Ascending aorta (tissue), 2 donors: ENCODE measurements at regions not wholly inside any gene's neighbourhood (a gene's known extent, or its start where the extent isn't known, plus 50 kb on each side); places are given as distances from the start of the nearest gene placed in this dataset.
"Not testable (repeated sequence)": the region's sequence is repeated elsewhere in the genome, so short reads cannot be mapped to it uniquely, and the experiment has no call there.

Experiments used
- DNase-seq, 2 donors: peaks; one replicate each; pipeline ENCODE4 v3.0.0-alpha.2; 2019; ENCODE audit warnings: low spot score in 2 of 2
- H3K27ac ChIP-seq, 2 donors: fragments of 200-600 bp; sonication (generic); one replicate each; pipeline ENCODE4 v1.5.1; 2016 to 2017; ENCODE audit warnings: mild to moderate bottlenecking in 1 of 2
- H3K27me3 ChIP-seq: fragments of 200-600 bp; sonication (generic); one replicate; pipeline ENCODE4 v1.5.1; 2017
- H3K36me3 ChIP-seq, 2 donors: fragments of 200-600 bp; sonication (generic); one replicate each; pipeline ENCODE4 v1.5.1; 2016
- H3K4me1 ChIP-seq, 2 donors: fragments of 200-600 bp; sonication (generic); one replicate each; pipeline ENCODE4 v1.5.1; 2016 to 2017; ENCODE audit warnings: mild to moderate bottlenecking in 1 of 2
- H3K4me3 ChIP-seq, 2 donors: fragments of 200-600 bp; sonication (generic); one replicate each; pipeline ENCODE4 v1.5.1; 2016 to 2017; ENCODE audit warnings: mild to moderate bottlenecking in 1 of 2
- H3K9me3 ChIP-seq, 2 donors: fragments of 200-600 bp; sonication (generic); one replicate each; pipeline ENCODE4 v1.5.1; 2016
- CTCF ChIP-seq, 3 experiments: fragments of 200-600 bp in 2 of 3; fragments of 450-650 bp in 1 of 3; sonication (generic) in 2 of 3; IDR thresholded peaks; one replicate each; pipeline ENCODE4 v1.5.1; 2016 to 2019; ENCODE audit warnings: antibody characterized with exemption in 3 of 3, mild to moderate bottlenecking in 1 of 3, moderate library complexity in 1 of 3
- intact Hi-C: fragments of 100-400 bp; cut with DNase I; formaldehyde crosslinking; loops from one replicate; pipeline ENCODE4 v1.15.1; 2023

- TF ChIP-seq CTCF (IDR thresholded peaks at IDR 0.05): no peak
- Histone ChIP-seq H3K4me3 (no peak overlapping the region), H3K4me1 (no peaks in the 10 kb centered on the region), H3K27me3 (no peaks in the 10 kb centered on the region), H3K36me3 (no peaks in the 10 kb centered on the region), H3K27ac (no peak overlapping the region), H3K9me3 (no peaks in the 10 kb centered on the region)
- no peak for DNase-seq
- intact Hi-C loops: no loop called here
These were observed 68.1 kb upstream of the CCDC179 start for GRCh38 chr11:22928207-22928917.

GRCh38 chr11:22930816-22931594 is 70.7 kb upstream of the CCDC179 start:
- TF ChIP-seq CTCF (IDR thresholded peaks at IDR 0.05): no peak
- Histone ChIP-seq H3K4me3 (no peak overlapping the region), H3K27me3 (no peaks in the 10 kb centered on the region), H3K9me3 (no peaks in the 10 kb centered on the region), H3K36me3 (no peaks in the 10 kb centered on the region), H3K4me1 (no peaks in the 10 kb centered on the region), H3K27ac (no peak overlapping the region)
- intact Hi-C loops: no loop called here
- no peak for DNase-seq

GRCh38 chr11:22938691-22939090 is 78.4 kb upstream of the CCDC179 start:
- Histone ChIP-seq H3K27me3 (no peaks in the 10 kb centered on the region), H3K36me3 (no peaks in the 10 kb centered on the region), H3K9me3 (no peaks in the 10 kb centered on the region), H3K27ac (no peak overlapping the region), H3K4me1 (no peaks in the 10 kb centered on the region), H3K4me3 (no peak overlapping the region)
- intact Hi-C loops: no loop called here
- no peak for TF ChIP-seq CTCF (IDR thresholded peaks at IDR 0.05)
- DNase-seq: no peak

- intact Hi-C loops, H3K4me1 ChIP-seq, H3K4me3 ChIP-seq, DNase-seq, H3K27me3 ChIP-seq, H3K9me3 ChIP-seq, H3K36me3 ChIP-seq, H3K27ac ChIP-seq: not testable (repeated sequence)
These were observed 81.3 kb upstream of the CCDC179 start for GRCh38 chr11:22941544-22941943.

GRCh38 chr11:22957786-22958185 is 97.5 kb upstream of the CCDC179 start:
- Histone ChIP-seq H3K36me3 (no peaks in the 10 kb centered on the region), H3K27me3 (no peaks in the 10 kb centered on the region), H3K4me3 (no peak overlapping the region), H3K4me1 (no peaks in the 10 kb centered on the region), H3K27ac (no peak overlapping the region), H3K9me3 (no peaks in the 10 kb centered on the region)
- DNase-seq: no peak
- no peak for TF ChIP-seq CTCF (IDR thresholded peaks at IDR 0.05)
- intact Hi-C loops: no loop called here

GRCh38 chr11:22974251-22974650 is 114.0 kb upstream of the CCDC179 start:
- Histone ChIP-seq H3K4me1 (no peaks in the 10 kb centered on the region), H3K9me3 (no peaks in the 10 kb centered on the region), H3K27ac (no peak overlapping the region), H3K36me3 (no peaks in the 10 kb centered on the region), H3K4me3 (no peak overlapping the region), H3K27me3 (no peaks in the 10 kb centered on the region)
- intact Hi-C loops: no loop called here
- DNase-seq: no peak
- TF ChIP-seq CTCF (IDR thresholded peaks at IDR 0.05): no peak
